CD4-positive, alpha-beta memory T cell (primary cell): ENCODE measurements at regions not wholly inside any gene's neighbourhood (a gene's known extent, or its start where the extent isn't known, plus 50 kb on each side); places are given as distances from the start of the nearest gene placed in this dataset.

ENCODE experiments used
- CTCF ChIA-PET: fragments of 350-600 bp; sonication (Branson Sonifier 250); formaldehyde crosslinking; loops from one replicate; lab custom pipeline; 2021; ENCODE audit warnings: inconsistent platforms; ENCODE audit not compliant: partially characterized antibody; lab: Charles Lee
- POLR2A ChIA-PET: fragments of 350-600 bp; sonication (Branson Sonifier 250); formaldehyde crosslinking; loops from one replicate; lab custom pipeline; 2021; ENCODE audit not compliant: partially characterized antibody; lab: Charles Lee
- DNase-seq, 5 donors: peaks; one replicate each; pipeline versions ENCODE4 v3.0.0 to v3.0.0-alpha.2; 2020 to 2022; ENCODE audit warnings: mixed read lengths in 1 of 5
- H3K27ac ChIP-seq: one replicate; pipeline ENCODE4 v1.7.0; 2013; ENCODE audit warnings: low read depth, low read length
- H3K27me3 ChIP-seq: 2 replicates; pipeline ENCODE4 v1.7.0; 2013; ENCODE audit warnings: mild to moderate bottlenecking, low read length, moderate library complexity; ENCODE audit not compliant: insufficient read depth
- H3K36me3 ChIP-seq: 2 replicates; pipeline ENCODE4 v1.7.0; 2013; ENCODE audit warnings: mild to moderate bottlenecking, low read length, moderate library complexity; ENCODE audit not compliant: insufficient read depth
- H3K4me1 ChIP-seq: 2 replicates; pipeline ENCODE4 v1.7.0; 2013; ENCODE audit warnings: mild to moderate bottlenecking, low read length, moderate library complexity; ENCODE audit not compliant: insufficient read depth
- H3K4me3 ChIP-seq, 2 donors: one replicate each; pipeline ENCODE4 v1.7.0; 2013; ENCODE audit warnings: low read length in 2 of 2, mild to moderate bottlenecking in 1 of 2
- H3K9me3 ChIP-seq, 2 donors: one replicate each; pipeline ENCODE4 v1.7.0; 2013; ENCODE audit warnings: low read length in 2 of 2, control low read depth in 1 of 2; ENCODE audit not compliant: control insufficient read depth in 1 of 2
- H3K27ac Mint-ChIP-seq, 7 donors: one replicate each; pipeline ENCODE4 v1.8.0; 2020 to 2021; ENCODE audit warnings: mixed read lengths in 7 of 7, mild to moderate bottlenecking in 6 of 7, inconsistent platforms in 3 of 7, moderate library complexity in 3 of 7
- H3K27me3 Mint-ChIP-seq, 2 donors: one replicate each; pipeline ENCODE4 v1.8.0; 2020 to 2021; ENCODE audit warnings: mixed read lengths in 2 of 2
- H3K36me3 Mint-ChIP-seq, 2 donors: one replicate each; pipeline ENCODE4 v1.8.0; 2020 to 2021; ENCODE audit warnings: mixed read lengths in 2 of 2, inconsistent platforms in 1 of 2, mild to moderate bottlenecking in 1 of 2
- H3K4me1 Mint-ChIP-seq, 4 donors: one replicate each; pipeline ENCODE4 v1.8.0; 2020 to 2021; ENCODE audit warnings: mixed read lengths in 4 of 4, mild to moderate bottlenecking in 1 of 4
- H3K4me3 Mint-ChIP-seq, 8 donors: one replicate each; pipeline ENCODE4 v1.8.0; 2020 to 2021; ENCODE audit warnings: mixed read lengths in 8 of 8, mild to moderate bottlenecking in 7 of 8, moderate library complexity in 6 of 8, inconsistent platforms in 3 of 8
- H3K9me3 Mint-ChIP-seq, 8 donors: one replicate each; pipeline ENCODE4 v1.8.0; 2020 to 2021; ENCODE audit warnings: mixed read lengths in 8 of 8, mild to moderate bottlenecking in 5 of 8, inconsistent platforms in 3 of 8, moderate library complexity in 1 of 8
- intact Hi-C: fragments of 100-400 bp; cut with micrococcal nuclease; formaldehyde crosslinking; loops from one replicate; pipeline ENCODE4 v1.15.1; 2023

DNA sequence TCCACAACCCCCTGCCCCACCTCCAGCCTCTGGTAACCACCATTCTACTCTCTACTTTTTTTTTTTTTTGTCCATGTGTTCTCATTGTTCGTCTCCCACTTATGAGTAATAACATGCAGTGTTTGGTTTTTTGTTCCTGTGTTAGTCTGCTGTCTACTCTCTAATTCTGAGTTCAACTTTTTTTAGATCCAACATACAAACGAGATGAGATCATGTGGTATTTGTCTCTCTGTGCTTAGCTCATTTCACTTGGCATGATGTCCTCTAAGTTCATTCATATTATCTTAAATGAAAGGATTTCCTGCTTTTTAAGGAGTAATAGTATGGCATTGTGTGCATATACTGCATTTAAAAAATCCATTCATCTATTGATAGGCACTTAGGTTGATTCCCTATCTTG is 130.9 kb downstream of the NMUR2 start:
- peaks cover 0 to 1% (median 0%) of the 10 kb centered on the region in 8 donors for H3K9me3 Mint-ChIP-seq
- POLR2A ChIA-PET = no interaction called here
- H3K36me3 Mint-ChIP-seq = no peaks in the 10 kb centered on the region
- Histone ChIP-seq H3K4me3 (no peak overlapping the region), H3K4me1 (no peaks in the 10 kb centered on the region), H3K27me3 (no peaks in the 10 kb centered on the region), H3K27ac (no peak overlapping the region), H3K36me3 (no peaks in the 10 kb centered on the region), H3K9me3 (no peaks in the 10 kb centered on the region)
- no peaks in the 10 kb centered on the region for H3K4me1 Mint-ChIP-seq
- H3K27ac Mint-ChIP-seq = no peak overlapping the region
- intact Hi-C loops = no loop called here
- CTCF ChIA-PET = no interaction called here
- DNase-seq = no peak
- H3K4me3 Mint-ChIP-seq = no peak overlapping the region
- peaks cover 1 to 2% of the 10 kb centered on the region in 2 donors for H3K27me3 Mint-ChIP-seq

DNA sequence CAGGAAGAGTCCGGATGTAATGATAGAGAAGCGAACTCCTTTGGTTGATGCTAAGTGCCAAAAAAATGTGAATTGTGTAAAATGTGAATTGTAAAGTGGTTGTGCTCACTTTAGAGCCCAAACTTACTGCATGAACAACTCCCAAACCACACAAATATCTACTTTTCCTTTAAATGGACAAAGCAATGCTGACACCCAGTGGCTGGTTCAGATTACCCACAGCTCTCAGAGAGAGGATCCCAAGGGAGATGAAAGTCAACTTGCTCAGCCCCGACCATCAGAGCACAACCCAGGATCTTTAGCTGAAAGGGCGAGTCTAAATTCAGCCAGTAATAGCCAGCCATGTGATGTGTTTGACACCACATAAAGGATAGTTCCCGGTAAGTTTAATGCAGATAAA is 133.7 kb downstream of the NMUR2 start:
- Mint-ChIP-seq H3K36me3 (no peaks in the 10 kb centered on the region), H3K9me3 (no peaks in the 10 kb centered on the region), H3K27ac (no peak overlapping the region), H3K4me3 (no peak overlapping the region), H3K27me3 (no peaks in the 10 kb centered on the region), H3K4me1 (no peaks in the 10 kb centered on the region)
- Histone ChIP-seq H3K27ac (no peak overlapping the region), H3K4me3 (no peak overlapping the region), H3K36me3 (no peaks in the 10 kb centered on the region), H3K27me3 (no peaks in the 10 kb centered on the region), H3K9me3 (no peaks in the 10 kb centered on the region), H3K4me1 (no peaks in the 10 kb centered on the region)
- peak in 3 of 5 donors; percentile 4 to 10 (median 10) for DNase-seq
- CTCF ChIA-PET = interaction anchor here (1.1 kb wide), 1 partner anchor 446 kb away, joined by 7 read pairs; no protein-coding TSS in a partner anchor
- POLR2A ChIA-PET = no interaction called here
- intact Hi-C loops = loop anchor here (1.0 kb wide), 1 partner anchor 446 kb away; no protein-coding TSS in a partner anchor

DNA sequence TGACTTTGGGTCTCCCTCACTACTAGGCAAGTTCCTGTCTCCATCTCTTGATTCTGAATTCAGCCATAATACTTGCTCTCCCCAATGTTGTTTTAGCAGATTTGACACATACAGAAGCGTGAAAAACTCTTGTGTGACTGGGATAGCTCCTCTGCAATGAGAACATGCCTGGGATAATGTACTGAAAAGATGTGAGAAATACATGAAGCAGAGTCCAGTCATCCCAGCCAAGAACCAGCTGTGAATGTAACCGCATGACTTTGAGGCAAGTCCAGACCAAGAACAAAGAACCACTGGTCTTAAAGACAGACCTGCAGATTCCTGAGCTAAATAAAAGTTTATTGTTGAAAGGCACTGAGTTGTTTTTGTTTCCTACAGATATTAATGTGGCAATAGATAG is 135.0 kb downstream of the NMUR2 start:
- Histone ChIP-seq H3K36me3 (no peaks in the 10 kb centered on the region), H3K9me3 (no peaks in the 10 kb centered on the region), H3K27ac (no peak overlapping the region), H3K27me3 (no peaks in the 10 kb centered on the region), H3K4me3 (no peak overlapping the region), H3K4me1 (no peaks in the 10 kb centered on the region)
- Mint-ChIP-seq H3K27me3 (no peaks in the 10 kb centered on the region), H3K4me3 (no peak overlapping the region), H3K27ac (no peak overlapping the region), H3K9me3 (no peaks in the 10 kb centered on the region), H3K36me3 (no peaks in the 10 kb centered on the region), H3K4me1 (no peaks in the 10 kb centered on the region)
- intact Hi-C loops = no loop called here
- ChIA-PET POLR2A (no interaction called here), CTCF (interaction anchor here (1.9 kb wide), 1 partner anchor 611 kb away, joined by 5 read pairs; no protein-coding TSS in a partner anchor)
- no peak for DNase-seq

DNA sequence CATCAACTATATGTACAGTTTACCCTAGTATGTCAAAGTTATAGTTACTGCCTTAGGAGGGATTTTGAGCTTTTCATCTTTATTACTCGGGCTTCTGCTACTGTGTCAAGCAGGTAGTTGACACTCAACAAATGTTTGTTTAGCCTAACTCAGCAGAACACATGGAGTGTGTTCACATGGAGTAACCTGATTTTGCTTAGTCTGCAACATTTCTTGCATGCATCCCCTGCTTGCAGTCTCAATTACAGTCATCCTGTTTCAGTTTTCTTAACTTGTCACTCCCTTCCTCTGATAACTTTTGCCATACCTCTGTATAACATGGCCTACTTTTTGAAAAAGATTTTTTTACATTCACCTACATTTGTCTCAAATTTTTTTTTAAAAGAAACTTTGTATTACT is 135.5 kb downstream of the NMUR2 start:
- Mint-ChIP-seq H3K4me1 (no peaks in the 10 kb centered on the region), H3K9me3 (no peaks in the 10 kb centered on the region), H3K27ac (no peak overlapping the region), H3K4me3 (no peak overlapping the region), H3K36me3 (no peaks in the 10 kb centered on the region), H3K27me3 (no peaks in the 10 kb centered on the region)
- H3K9me3 ChIP-seq = no peaks in the 10 kb centered on the region
- no peaks in the 10 kb centered on the region for H3K27me3 ChIP-seq
- no peak overlapping the region for H3K27ac ChIP-seq
- intact Hi-C loops = no loop called here
- H3K4me3 ChIP-seq = no peak overlapping the region
- no peak for DNase-seq
- POLR2A ChIA-PET = no interaction called here
- no peaks in the 10 kb centered on the region for H3K36me3 ChIP-seq
- CTCF ChIA-PET = interaction anchor here (1.9 kb wide), 1 partner anchor 611 kb away, joined by 5 read pairs; no protein-coding TSS in a partner anchor
- no peaks in the 10 kb centered on the region for H3K4me1 ChIP-seq

DNA sequence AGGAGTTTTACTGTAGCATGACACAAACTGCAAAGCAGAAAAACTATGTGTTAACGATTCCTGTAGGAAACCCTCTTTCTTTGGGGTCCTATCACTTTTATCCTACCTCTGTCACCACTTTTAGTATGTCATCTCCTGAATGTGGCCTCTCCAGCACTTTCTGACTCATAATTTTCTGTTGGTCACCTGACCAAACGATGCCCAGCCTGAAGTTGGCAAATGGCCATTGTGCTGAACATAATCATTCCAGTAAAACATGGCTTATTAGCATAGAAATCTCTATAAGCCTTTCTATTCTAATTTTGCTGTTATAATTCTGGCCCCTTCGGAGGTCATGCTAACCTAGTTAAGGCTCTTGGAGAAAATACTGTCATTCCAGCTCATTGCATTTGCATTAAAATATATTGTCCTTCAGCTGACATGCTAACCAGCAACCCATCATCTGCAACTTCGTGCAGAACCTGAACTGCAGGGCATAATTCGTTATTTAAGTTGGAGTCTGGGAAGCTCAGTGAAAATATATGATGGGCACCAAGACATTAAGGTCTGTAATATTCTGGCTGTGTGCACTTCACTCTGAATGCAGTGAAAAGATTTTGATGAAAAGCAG is 140.3 kb downstream of the NMUR2 start:
- H3K4me3 Mint-ChIP-seq = no peak overlapping the region
- H3K4me1 Mint-ChIP-seq = no peaks in the 10 kb centered on the region
- ChIA-PET CTCF (no interaction called here), POLR2A (no interaction called here)
- Histone ChIP-seq H3K4me3 (no peak overlapping the region), H3K27ac (no peak overlapping the region), H3K36me3 (no peaks in the 10 kb centered on the region), H3K9me3 (no peaks in the 10 kb centered on the region), H3K27me3 (no peaks in the 10 kb centered on the region), H3K4me1 (no peaks in the 10 kb centered on the region)
- H3K27ac Mint-ChIP-seq = no peak overlapping the region
- no peaks in the 10 kb centered on the region for H3K9me3 Mint-ChIP-seq
- intact Hi-C loops = no loop called here
- H3K36me3 Mint-ChIP-seq = no peaks in the 10 kb centered on the region
- H3K27me3 Mint-ChIP-seq = peaks cover 0 to 7% of the 10 kb centered on the region in 2 donors
- no peak for DNase-seq

DNA sequence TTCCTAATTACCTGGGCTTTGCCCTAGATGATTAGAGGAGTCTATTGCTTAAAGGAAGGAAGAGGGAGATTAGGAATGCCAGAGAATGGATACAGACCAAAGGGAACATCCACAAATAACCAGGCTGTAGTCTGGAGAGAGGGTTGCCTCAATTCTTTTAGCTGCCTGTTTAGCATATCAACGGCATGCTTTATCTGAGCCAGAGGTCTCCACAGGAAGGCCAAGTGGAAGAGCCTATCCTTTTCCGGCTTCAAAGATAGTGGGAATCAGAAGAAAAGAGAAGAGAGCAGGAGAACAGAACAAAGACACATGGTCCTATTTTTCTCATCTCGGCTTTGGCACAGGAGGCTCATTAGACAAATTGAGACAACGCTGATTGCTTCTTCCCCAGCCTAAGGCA is 142.4 kb downstream of the NMUR2 start:
- Histone ChIP-seq H3K36me3 (no peaks in the 10 kb centered on the region), H3K4me3 (no peak overlapping the region), H3K4me1 (no peaks in the 10 kb centered on the region), H3K9me3 (no peaks in the 10 kb centered on the region), H3K27ac (no peak overlapping the region), H3K27me3 (no peaks in the 10 kb centered on the region)
- Mint-ChIP-seq H3K9me3 (no peaks in the 10 kb centered on the region), H3K27ac (no peak overlapping the region), H3K4me3 (no peak overlapping the region), H3K36me3 (no peaks in the 10 kb centered on the region), H3K27me3 (peaks cover 2 to 7% of the 10 kb centered on the region in 2 donors), H3K4me1 (no peaks in the 10 kb centered on the region)
- CTCF ChIA-PET = no interaction called here
- no peak for DNase-seq
- POLR2A ChIA-PET = no interaction called here
- intact Hi-C loops = no loop called here

DNA sequence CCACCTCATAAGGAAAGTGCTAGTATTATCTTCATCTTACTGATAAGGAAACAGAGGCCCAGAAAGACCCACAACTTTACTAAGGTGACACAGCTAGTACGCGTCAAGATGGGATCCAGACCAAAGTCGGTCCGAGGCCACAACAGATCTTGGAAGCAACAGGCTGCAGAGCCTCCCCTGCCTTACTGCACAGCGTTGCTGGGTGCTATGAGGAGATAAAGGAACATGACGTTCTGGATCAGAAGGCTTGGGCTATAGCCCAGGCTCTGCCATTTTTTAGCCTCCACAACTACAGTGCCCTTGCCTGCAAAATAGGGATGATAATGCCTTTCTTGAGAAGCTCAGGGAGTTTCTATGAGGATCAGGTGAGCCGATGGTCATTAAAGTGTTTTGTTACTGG is 144.1 kb downstream of the NMUR2 start:
- H3K27ac ChIP-seq = no peak overlapping the region
- Mint-ChIP-seq H3K4me1 (no peaks in the 10 kb centered on the region), H3K9me3 (no peaks in the 10 kb centered on the region), H3K27me3 (peaks cover 2 to 10% of the 10 kb centered on the region in 2 donors), H3K27ac (no peak overlapping the region), H3K4me3 (no peak overlapping the region), H3K36me3 (no peaks in the 10 kb centered on the region)
- no peaks in the 10 kb centered on the region for H3K4me1 ChIP-seq
- CTCF ChIA-PET = no interaction called here
- no peaks in the 10 kb centered on the region for H3K36me3 ChIP-seq
- no peaks in the 10 kb centered on the region for H3K27me3 ChIP-seq
- H3K9me3 ChIP-seq = no peaks in the 10 kb centered on the region
- POLR2A ChIA-PET = no interaction called here
- H3K4me3 ChIP-seq = no peak overlapping the region
- no peak for DNase-seq
- intact Hi-C loops = no loop called here
